HG03060 (cell line): ENCODE measurements at regions not wholly inside any gene's neighbourhood (a gene's known extent, or its start where the extent isn't known, plus 50 kb on each side); places are given as distances from the start of the nearest gene placed in this dataset.
"Not testable (repeated sequence)": the region's sequence is repeated elsewhere in the genome, so short reads cannot be mapped to it uniquely, and the experiment has no call there.

Experiments
- ATAC-seq: cut with Tn5 transposase; IDR thresholded peaks from one replicate; pipeline ENCODE4 v1.9.1; 2021; ENCODE audit warnings: low read depth, moderate number of reproducible peaks; ENCODE audit not compliant: unreplicated experiment

GRCh38 chr1:189682591-189682990, 795.1 kb downstream of the BRINP3 start:
- no peak for ATAC-seq

GRCh38 chr1:189686288-189686687, 791.4 kb downstream of the BRINP3 start:
- no peak for ATAC-seq

DNA sequence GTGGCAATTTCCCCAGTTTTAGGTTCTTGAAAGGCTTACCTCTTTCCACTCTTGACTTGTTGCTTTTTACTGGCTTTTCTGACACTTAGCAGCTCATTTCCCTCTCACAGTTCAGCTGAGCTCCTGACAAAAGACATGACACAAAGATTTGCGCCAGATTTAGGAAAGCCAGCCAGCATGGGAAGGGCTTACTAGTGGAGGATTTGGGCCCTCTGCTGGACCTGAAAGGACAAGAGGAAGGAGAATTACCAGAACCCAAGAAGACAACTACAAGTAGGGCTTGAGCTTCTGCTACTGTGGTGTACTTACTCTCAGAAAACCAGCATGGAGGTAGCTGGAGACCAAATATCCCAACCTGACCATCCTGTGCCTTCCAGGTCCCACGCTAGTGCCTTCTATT, 784.5 kb downstream of the BRINP3 start:
- no peak for ATAC-seq

- no peak for ATAC-seq
These were observed 781.4 kb downstream of the BRINP3 start for GRCh38 chr1:189696297-189696696.

DNA sequence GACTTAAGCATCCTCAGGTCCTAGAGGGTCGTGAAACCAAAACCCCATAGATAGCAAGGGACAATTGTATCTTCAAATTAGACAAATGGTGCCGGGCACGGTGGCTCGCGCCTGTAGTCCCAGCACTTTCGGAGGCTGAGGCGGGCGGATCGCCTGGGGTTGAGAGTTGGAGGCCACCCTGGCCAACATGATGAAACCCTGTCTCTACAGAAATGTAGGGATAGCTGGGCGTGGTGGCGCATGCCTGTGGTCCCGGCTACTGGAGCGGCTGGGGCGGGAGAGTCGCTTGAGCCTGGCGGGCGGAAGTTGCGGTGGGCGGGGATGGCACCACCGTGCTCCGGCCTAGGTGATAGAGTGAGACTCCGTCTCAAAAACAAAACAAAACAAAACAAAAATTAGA, 780.6 kb downstream of the BRINP3 start:
- ATAC-seq, result no peak

DNA sequence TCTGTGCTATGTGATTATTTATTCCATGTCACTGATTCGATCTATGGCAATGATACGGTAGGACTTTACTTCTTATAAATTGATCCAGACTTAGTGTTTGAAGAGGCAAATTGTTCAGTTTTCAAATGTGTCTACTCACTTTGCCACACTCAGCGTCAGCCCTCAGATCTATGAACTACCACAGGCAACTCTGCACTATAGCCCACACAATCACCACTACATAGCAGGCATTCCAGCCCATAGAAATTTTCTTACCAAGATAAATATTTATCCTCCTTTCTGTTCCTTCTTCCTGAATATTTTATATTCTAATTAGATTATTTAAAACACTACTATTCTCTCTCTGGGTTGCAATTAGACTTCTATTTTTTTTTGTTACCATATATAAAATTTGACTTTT, 776.1 kb downstream of the BRINP3 start:
- no peak for ATAC-seq

DNA sequence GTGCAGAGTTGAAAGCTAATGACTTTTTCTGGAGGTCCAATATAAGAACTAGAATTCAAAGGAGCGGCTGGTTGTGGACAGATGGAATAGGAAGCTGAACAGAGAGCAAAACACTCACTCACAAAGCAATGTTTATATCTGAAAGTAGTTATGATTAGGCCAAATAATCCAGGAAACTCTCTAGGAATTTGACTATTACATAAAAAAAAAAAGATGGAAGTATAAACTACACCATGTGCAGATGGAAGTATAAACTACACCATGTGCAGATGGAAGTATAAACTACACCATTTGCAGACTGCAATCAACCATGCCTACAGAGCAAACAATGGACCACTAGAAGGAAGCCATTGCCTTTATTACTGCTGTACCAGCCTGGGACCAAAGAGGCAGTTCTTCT, 771.1 kb downstream of the BRINP3 start:
- ATAC-seq, result no peak

DNA sequence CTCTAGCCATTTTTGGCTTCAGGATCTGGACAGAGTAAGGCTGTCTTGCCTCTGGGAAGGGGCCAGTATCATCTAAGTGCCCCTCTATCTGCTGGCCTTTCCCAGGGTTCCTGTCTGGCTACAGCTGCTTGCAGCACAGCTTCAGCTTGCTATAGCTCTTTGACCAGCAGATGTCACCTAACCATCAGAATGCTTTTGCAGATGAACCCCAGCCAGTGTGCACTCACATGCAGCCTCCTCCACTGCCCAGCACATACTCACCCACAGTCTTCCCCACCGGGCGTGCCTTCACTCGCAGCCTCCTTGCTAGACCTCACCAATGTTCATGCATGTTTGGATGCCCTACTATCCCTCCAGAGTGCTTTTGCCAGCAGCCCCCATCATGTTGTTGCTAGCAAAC, 769.0 kb downstream of the BRINP3 start:
- ATAC-seq, result no peak

GRCh38 chr1:189718147-189718795, 759.4 kb downstream of the BRINP3 start:
- not testable (repeated sequence) for ATAC-seq

DNA sequence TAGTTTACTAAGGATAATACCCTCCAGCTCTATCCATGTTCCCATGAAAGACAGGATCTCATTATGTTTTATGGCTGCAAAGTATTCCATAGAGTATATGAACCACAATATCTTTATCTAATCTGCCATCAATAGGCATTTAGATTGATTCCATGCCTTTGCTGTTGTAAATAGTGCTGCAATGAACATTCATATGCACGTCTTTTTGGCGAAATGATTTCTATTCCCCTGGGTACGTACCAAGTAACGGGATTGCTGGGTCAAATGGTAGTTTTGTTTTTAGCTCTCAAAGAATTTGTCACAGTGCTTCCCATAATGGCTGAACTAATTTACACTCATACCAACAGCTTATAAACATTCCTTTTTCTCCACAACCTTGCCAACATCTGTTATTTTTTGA, 750.9 kb downstream of the BRINP3 start:
- ATAC-seq, result no peak

- ATAC-seq, result no peak
These were observed 726.4 kb downstream of the BRINP3 start for GRCh38 chr1:189751311-189751710.

DNA sequence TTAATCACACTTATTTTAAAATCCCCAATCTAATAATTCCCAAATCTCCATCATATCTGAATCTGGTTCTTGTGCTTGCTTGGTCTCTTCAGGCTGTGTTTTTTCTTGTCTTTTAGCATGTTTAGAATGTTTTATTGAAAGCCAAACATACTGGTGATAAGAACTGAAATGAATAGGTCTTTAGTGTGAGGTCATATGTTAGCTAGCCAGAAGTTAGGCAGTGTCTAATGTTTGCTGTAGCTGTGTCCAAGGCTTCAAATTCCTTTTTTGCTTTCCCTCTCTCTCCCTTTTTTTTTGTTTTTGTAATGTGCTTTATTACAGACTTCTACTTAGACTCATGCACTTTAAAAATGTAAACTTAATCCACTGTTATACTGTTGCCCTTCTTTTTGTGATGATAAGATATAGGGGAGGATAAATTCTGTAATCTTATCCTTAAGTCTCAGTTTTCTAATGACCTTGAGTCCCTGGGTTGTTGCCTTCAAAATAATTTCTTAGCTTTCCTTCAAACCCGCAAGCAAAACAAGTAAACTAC, 725.1 kb downstream of the BRINP3 start:
- no peak for ATAC-seq

DNA sequence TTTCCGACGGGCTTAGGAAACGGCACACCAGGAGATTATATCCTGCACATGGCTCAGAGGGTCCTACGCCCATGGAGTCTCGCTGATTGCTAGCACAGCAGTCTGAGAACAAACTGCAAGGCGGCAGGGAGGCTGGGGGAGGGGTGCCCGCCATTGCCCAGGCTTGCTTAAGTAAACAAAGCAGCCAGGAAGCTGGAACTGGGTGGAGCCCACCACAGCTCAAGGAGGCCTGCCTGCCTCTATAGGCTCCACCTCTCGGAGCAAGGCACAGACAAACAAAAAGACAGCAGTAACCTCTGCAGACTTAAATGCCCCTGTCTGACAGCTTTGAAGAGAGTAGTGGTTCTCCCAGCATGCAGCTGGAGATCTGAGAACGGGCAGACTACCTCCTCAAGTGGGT, 722.6 kb downstream of the BRINP3 start:
- not testable (repeated sequence) for ATAC-seq

GRCh38 chr1:189764391-189765320, 713.0 kb downstream of the BRINP3 start:
- ATAC-seq, result no peak

DNA sequence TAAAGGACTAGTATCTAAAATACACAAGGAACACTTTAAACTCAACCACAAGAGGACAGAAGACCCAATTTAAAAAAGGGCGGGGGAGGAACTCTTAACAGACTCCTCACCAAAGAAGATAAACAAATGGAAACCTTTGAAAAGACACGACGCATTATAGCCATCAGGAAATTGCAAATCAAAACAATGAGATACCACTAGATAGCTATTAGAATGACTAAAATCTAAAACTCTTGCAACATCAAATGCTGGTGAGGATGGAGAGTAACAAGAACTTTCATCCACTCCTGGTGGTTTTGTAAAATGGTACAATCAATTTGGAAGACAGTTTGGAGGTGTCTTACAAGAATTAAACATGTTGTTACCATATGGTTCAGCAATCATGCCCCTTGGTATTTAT, 708.2 kb downstream of the BRINP3 start:
- no peak for ATAC-seq

DNA sequence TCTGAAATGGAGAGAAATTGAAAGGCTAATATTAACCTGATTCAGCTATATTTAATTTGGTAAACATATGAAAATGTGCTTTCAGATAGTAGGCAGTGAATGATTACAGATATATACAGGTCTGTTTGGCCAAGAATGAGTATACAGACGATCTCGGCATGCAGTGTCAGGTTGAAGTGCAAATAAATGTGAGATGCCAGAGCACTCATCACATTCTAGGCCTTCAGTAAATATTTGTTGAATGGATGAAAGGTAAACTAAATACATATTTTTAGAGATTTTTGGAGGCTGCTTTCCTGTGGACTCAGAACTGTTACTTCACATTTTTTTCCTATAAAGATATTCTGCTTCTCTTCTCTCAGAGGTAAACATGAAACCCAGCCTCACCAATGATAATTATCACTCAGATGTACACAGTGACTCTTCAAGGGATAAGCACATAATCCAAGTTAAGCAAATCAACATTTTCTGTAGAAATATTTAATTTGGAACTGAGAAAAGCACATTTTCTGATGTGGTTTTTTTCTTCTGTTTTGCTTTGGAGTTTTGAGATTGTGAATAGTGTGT, 702.9 kb downstream of the BRINP3 start:
- no peak for ATAC-seq

DNA sequence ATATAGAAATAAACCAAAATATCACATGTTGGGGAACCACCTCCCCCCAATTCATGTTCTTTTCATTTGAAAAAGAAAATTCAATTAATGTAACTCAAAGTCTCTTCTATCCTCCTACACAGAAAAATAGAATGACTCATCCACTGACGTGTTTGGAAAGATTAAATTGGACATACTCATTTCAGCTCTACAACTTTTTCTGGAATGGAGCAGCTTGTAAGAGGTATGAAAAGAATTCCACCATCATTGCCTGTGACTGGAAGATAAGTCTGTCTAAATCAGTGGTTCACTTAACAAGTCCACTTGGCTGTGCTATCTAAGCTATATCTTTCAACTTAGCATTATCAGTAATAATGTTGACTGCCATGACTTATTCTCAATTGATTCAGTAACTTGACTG, 702.3 kb downstream of the BRINP3 start:
- no peak for ATAC-seq

DNA sequence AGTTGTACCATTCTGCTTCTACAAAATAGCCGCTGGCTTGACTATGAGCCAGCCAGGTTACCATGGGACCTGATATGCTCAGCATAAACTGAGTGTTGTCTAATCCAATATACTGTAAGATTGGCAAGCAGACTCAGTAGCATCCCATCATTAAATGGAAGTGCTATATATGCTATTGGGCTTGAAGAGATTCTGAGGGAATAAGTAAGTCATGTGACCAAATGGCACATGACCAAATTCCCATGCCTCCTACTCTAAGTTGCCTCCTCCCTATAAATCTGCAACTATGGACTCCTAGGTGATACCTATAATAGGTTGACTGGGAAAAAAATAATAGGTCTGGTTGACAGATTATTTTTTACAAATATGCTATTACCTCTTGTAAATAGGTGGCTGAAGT, 698.6 kb downstream of the BRINP3 start:
- ATAC-seq, result no peak

DNA sequence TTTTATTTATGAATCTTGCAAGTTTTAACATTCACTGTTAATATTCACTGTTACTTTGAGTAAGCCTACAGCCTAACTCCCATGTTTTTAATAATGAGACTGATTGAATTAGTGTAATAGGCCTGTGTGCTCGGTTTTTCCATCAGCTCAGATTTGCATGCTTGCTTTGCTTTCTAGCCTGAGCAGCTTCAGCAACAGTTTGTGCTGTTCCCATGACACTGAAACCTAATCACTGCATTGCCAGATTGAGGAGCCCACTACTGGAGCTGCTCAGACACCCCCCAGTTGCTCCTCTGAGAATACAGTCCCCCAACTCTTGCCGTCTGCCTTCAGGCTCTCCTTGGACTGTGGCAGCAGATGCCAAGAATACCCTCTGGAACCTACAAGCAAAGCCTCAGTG, 695.4 kb downstream of the BRINP3 start:
- ATAC-seq, result no peak

GRCh38 chr1:189783456-189783855, 694.2 kb downstream of the BRINP3 start:
- no peak for ATAC-seq

GRCh38 chr1:189786761-189787160, 690.9 kb downstream of the BRINP3 start:
- no peak for ATAC-seq
